Right atrium auricular region (tissue), 2 donors: ENCODE measurements at regions not wholly inside any gene's neighbourhood (a gene's known extent, or its start where the extent isn't known, plus 50 kb on each side); places are given as distances from the start of the nearest gene placed in this dataset.
A peak's percentile ranks its signal among the peaks of the same experiment; 100 is the strongest.

Experiments used
- DNase-seq: peaks from one replicate; pipeline ENCODE4 v3.0.0-alpha.2; 2019; ENCODE audit warnings: low spot score
- H3K27ac ChIP-seq, 2 donors: fragments of 200-600 bp; sonication (generic); 1 replicate in 1 of 2; 2 replicates in 1 of 2; pipeline ENCODE4 v1.5.1; 2016 to 2019
- H3K27me3 ChIP-seq, 2 donors: fragments of 200-600 bp; sonication (generic); one replicate each; pipeline versions ENCODE4 v1.5.1 to v1.6.0; 2017 to 2019
- H3K36me3 ChIP-seq: fragments of 200-600 bp; sonication (generic); one replicate; pipeline ENCODE4 v1.5.1; 2016
- H3K4me1 ChIP-seq, 2 donors: fragments of 200-600 bp; sonication (generic); one replicate each; pipeline versions ENCODE4 v1.5.1 to v1.6.0; 2017 to 2019
- H3K4me3 ChIP-seq, 2 donors: fragments of 200-600 bp; sonication (generic); 1 replicate in 1 of 2; 2 replicates in 1 of 2; pipeline ENCODE4 v1.5.1; 2017 to 2019; ENCODE audit warnings: mild to moderate bottlenecking in 1 of 2, moderate library complexity in 1 of 2
- H3K9me3 ChIP-seq, 2 donors: fragments of 200-600 bp; sonication (generic); one replicate each; pipeline ENCODE4 v1.5.1; 2019
- TF ChIP-seq, protein P1 (sequence below), 2 donors: fragments of 200-600 bp; sonication (generic); IDR thresholded peaks; one replicate each; pipeline ENCODE4 v1.5.1; 2019; ENCODE audit warnings: antibody characterized with exemption in 2 of 2

DNA sequence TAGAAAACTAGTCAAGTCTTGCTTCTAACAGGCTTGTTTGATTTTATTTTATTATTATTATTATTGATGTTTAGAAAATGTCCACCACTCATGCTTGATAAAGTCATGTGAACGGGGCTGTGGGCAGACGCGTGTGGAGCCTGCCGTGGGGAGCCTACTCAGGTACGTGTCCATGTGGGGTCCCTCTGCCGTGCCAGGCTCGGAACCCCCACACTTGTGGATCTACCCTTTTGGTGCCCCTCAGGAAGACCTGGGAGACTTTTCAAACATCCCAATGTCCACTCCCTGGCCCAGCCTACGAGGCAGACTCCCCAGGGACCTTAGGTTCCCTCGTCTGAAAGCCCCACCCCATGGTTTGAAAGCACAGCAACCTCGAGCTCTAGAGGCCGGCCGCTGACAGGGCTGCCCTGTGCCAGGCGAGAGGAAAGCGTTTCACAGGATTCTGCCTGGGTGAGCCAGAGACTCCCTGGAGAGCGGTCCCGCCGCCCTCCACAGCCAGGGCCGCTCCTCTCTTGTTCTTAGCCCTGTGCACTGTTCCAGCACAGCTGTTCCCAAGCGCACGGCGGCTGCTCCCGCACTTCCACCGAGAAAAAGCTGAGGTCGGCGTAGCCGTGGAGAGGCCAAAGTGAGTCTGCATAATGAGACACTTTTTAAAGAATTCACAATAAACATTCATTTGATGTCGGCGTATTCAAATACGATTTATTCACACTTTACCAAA lies 249.7 kb downstream of the TTLL2 start:
- DNase-seq = peak; percentile 59
- Histone ChIP-seq H3K4me3 (peak overlapping the region in 1 of 2 donors; percentile 4), H3K27ac (peak overlapping the region; percentile 43 to 61), H3K9me3 (no peaks in the 10 kb centered on the region), H3K4me1 (peaks cover 0 to 7% of the 10 kb centered on the region in 2 donors), H3K36me3 (no peaks in the 10 kb centered on the region), H3K27me3 (no peaks in the 10 kb centered on the region)
- TF ChIP-seq, protein P1, sequence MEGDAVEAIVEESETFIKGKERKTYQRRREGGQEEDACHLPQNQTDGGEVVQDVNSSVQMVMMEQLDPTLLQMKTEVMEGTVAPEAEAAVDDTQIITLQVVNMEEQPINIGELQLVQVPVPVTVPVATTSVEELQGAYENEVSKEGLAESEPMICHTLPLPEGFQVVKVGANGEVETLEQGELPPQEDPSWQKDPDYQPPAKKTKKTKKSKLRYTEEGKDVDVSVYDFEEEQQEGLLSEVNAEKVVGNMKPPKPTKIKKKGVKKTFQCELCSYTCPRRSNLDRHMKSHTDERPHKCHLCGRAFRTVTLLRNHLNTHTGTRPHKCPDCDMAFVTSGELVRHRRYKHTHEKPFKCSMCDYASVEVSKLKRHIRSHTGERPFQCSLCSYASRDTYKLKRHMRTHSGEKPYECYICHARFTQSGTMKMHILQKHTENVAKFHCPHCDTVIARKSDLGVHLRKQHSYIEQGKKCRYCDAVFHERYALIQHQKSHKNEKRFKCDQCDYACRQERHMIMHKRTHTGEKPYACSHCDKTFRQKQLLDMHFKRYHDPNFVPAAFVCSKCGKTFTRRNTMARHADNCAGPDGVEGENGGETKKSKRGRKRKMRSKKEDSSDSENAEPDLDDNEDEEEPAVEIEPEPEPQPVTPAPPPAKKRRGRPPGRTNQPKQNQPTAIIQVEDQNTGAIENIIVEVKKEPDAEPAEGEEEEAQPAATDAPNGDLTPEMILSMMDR (IDR thresholded peaks at IDR 0.05) = no peak

- TF ChIP-seq, protein P1 (IDR thresholded peaks at IDR 0.05) = no peak
- H3K27ac ChIP-seq = peak overlapping the region in 1 of 2 donors; percentile 61
- H3K4me1 ChIP-seq = peaks cover 0 to 7% of the 10 kb centered on the region in 2 donors
- H3K36me3 ChIP-seq = no peaks in the 10 kb centered on the region
- no peaks in the 10 kb centered on the region for H3K27me3 ChIP-seq
- peak overlapping the region in 1 of 2 donors; percentile 4 for H3K4me3 ChIP-seq
- no peaks in the 10 kb centered on the region for H3K9me3 ChIP-seq
- peak; percentile 54 for DNase-seq
These were observed 250.3 kb downstream of the TTLL2 start for GRCh38 chr6:167575158-167575696.

DNA sequence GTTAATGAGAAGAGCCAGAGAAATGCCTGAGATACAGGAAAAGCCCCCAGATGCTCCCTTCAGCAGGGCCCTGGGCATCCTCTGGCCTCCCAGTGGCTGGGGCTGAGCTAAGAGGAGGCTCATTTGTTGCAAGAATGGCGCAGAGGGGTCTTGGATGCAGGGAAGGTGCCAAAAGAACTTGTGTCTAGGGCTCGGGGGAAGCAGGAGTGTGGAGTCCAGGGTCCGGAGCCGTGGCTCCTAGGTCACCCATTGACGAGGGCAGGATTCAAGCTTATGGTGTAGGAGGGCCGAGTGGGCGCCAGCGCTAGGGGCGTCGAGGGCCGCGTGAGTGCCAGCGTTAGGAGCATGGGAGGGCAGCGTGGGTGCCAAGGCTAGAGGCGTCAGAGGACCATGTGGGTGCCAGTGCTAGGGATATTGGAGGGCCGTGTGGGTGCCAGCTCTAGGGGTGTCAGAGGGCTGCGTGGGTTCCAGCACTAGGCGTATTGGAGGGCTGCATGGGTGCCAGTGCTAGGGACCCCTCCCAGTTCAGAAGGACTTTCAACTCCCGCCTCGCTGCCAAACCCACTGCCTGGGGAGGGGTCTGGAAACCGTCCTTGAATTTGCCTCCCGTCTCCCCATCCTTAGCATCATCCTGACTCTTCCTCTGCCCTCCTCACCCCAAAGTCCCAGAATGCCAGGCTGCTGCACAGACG lies 250.5 kb upstream of the AFDN start:
- no peak for DNase-seq
- Histone ChIP-seq H3K4me1 (peaks cover 0 to 7% of the 10 kb centered on the region in 2 donors), H3K27ac (no peak overlapping the region), H3K4me3 (no peak overlapping the region), H3K36me3 (no peaks in the 10 kb centered on the region), H3K9me3 (no peaks in the 10 kb centered on the region), H3K27me3 (no peaks in the 10 kb centered on the region)
- TF ChIP-seq, protein P1 (IDR thresholded peaks at IDR 0.05) = no peak

GRCh38 chr6:167576828-167577503 lies 249.7 kb upstream of the AFDN start:
- Histone ChIP-seq H3K4me3 (no peak overlapping the region), H3K36me3 (no peaks in the 10 kb centered on the region), H3K9me3 (no peaks in the 10 kb centered on the region), H3K27ac (no peak overlapping the region), H3K27me3 (no peaks in the 10 kb centered on the region), H3K4me1 (peaks cover 0 to 7% of the 10 kb centered on the region in 2 donors)
- DNase-seq = no peak
- TF ChIP-seq, protein P1 (IDR thresholded peaks at IDR 0.05) = no peak

DNA sequence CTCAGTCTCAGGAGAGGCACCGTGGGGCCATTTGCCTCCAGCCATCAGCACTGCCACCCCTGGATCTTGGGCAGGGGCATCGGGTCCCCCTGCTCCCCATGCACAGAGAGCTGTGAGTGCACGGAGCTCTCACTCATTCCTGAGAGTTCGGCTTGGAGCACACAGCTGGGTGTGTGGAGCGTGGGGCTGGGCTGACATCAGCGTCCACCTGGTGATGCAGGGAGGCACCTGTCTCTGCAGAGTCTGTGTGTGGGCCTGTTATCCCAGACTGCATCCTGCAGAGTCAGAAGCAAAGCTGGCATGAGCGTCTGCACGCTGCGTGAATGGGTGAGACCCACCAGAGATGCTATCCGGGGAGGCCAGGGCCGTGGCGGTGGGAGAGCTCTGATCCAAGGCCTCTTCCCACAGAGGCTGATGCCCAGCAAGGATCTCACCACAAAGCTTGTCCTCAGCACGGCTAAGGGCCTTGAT lies 248.8 kb upstream of the AFDN start:
- Histone ChIP-seq H3K27ac (no peak overlapping the region), H3K27me3 (no peaks in the 10 kb centered on the region), H3K36me3 (no peaks in the 10 kb centered on the region), H3K4me3 (no peak overlapping the region), H3K4me1 (peaks cover 0 to 5% of the 10 kb centered on the region in 2 donors), H3K9me3 (peaks cover 0 to 7% of the 10 kb centered on the region in 2 donors)
- DNase-seq = no peak
- TF ChIP-seq, protein P1 (IDR thresholded peaks at IDR 0.05) = no peak
